GM13976 (cell line): ENCODE measurements at regions not wholly inside any gene's neighbourhood (a gene's known extent, or its start where the extent isn't known, plus 50 kb on each side); places are given as distances from the start of the nearest gene placed in this dataset.

Experiments
- DNase-seq: peaks from one replicate; pipeline ENCODE4 v3.0.0; 2012; ENCODE audit warnings: low spot score
- in situ Hi-C: fragments of 300-500 bp; cut with MboI; formaldehyde crosslinking; loops from one replicate; pipeline ENCODE4 v1.12.0; 2022; ENCODE audit warnings: low sequenced_read_pairs, mixed read lengths, inconsistent platforms; ENCODE audit not compliant: unreplicated experiment
- TF ChIP-seq, protein P1 (sequence below): IDR thresholded peaks from 2 replicates; pipeline ENCODE4 v1.5.1; 2012; ENCODE audit warnings: borderline replicate concordance, mild to moderate bottlenecking; ENCODE audit not compliant: insufficient read depth; ENCODE audit errors: extremely low read depth, missing control alignments, control extremely low read depth

DNA sequence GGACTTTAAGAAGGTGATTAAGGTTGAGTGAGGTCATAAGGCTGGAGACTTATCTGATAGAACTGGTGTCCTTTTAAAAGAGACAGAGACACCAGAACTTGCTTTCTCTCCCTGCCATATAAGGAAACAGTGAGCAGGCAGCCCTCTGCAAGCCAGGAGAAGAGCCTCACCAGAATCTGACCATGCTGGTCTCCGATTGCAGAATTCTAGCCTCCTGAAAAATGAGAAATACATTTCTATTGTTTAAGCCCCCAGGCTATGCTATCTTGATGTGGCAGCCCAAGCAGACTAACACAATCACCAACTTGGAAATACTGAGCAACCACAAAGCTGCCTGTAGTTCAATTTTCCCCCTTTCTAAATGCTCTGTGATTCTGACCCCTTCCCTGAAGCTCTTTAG, 161.4 kb upstream of the RARB start:
- no peak for DNase-seq
- TF ChIP-seq, protein P1, sequence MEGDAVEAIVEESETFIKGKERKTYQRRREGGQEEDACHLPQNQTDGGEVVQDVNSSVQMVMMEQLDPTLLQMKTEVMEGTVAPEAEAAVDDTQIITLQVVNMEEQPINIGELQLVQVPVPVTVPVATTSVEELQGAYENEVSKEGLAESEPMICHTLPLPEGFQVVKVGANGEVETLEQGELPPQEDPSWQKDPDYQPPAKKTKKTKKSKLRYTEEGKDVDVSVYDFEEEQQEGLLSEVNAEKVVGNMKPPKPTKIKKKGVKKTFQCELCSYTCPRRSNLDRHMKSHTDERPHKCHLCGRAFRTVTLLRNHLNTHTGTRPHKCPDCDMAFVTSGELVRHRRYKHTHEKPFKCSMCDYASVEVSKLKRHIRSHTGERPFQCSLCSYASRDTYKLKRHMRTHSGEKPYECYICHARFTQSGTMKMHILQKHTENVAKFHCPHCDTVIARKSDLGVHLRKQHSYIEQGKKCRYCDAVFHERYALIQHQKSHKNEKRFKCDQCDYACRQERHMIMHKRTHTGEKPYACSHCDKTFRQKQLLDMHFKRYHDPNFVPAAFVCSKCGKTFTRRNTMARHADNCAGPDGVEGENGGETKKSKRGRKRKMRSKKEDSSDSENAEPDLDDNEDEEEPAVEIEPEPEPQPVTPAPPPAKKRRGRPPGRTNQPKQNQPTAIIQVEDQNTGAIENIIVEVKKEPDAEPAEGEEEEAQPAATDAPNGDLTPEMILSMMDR, result no peak
- in situ Hi-C loops, result no loop called here

DNA sequence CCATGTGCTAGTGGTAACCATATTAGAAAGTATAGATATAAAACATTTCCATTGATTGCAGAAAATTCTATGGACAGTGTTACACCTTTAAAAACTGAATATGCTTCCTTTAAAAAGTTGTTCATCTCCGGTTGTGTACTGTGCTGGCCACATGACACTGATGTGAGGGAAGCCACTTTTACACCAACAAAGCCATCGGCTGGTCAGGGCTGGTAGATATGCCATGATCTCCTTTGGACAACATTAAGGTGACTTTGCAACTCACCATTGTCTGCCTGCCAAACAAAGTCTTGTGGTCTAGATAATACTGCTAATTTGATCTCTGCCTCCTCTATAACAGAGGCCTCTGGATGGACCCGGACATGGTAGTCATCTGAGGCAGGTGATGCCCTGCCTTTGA, 156.0 kb upstream of the RARB start:
- DNase-seq, result no peak
- in situ Hi-C loops, result no loop called here
- TF ChIP-seq, protein P1, result no peak

DNA sequence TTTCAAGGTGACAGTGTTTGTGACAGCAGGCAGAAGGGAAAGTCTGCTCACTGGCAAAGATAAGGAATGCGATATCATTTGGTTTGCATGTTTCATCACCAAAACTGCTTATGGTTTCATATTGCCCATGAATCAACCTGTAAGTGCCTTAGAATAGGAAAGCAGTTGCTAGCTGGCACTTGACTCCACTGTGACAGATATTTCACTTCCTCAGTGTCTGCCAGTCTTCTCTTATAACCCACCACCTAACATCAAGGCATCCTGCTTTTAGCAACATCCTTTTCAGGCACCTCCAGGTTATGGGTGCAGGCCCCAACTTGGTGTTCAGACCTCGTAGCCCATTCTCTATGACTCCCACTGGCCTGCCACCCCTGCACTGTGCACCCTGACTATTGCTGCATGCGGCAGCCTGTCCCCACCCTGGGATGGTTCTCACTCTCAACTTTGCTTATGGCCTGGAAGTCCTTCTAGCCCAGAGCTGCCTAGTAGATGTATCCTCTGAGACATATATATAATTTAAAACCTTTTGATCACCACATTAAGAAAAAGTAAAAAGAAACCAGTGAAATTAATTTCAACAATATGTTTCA, 154.4 kb upstream of the RARB start:
- TF ChIP-seq, protein P1, result no peak
- in situ Hi-C loops, result no loop called here
- DNase-seq, result no peak

DNA sequence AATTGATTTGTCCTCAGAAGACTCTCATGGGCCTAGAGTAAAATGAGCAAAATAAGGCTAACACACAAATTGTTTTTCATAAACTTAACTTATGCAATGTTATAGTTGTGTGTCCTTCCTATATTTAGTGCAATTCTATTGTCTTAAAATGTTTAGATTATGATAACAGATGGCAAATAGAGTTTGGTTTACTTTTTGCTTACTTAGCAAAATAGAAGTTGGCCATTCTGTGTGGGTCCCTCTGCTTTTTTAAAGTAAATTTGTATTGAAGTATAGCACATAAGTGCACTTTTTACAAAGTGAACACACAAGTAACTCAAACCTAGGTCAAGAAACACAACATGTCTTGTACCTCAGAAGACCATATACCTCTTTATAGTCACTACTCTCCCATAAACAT, 150.6 kb upstream of the RARB start:
- in situ Hi-C loops, result no loop called here
- DNase-seq, result no peak

DNA sequence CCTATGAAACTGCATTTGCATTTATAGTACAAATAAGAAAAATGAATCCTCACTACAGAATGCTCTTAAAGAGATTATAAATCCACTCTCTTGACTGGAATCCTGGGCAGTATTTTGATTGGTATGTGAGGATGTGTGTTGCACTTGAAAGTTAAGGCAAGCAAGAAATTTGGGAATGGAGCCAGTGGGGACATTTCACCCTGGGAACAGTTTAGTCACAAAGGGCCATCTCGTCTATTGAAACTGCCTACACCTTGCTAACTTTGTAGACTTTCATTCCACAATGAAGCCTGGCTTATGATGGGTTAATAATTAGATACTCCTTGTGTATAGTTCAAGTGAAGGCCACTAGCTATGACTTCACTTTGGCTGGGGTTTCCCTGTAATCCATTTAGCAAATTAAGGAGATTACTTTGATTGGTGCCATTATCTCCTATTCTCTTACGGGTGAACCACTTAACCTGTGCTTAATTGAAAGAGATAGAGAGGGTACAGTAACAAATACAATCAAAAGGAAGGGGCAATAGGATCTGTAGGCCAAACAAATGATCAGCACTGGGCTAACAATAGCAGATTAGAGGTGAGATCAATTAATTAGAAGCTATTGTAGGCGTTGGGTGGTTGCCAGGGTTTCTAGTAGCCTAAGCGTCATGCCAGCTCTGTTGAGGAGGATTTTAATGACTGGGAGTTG, 146.9 kb upstream of the RARB start:
- DNase-seq, result no peak
- TF ChIP-seq, protein P1, result no peak
- in situ Hi-C loops, result no loop called here

More for the DNA sequence above, 150.6 kb upstream of the RARB start:
- TF ChIP-seq, protein P1, result no peak

DNA sequence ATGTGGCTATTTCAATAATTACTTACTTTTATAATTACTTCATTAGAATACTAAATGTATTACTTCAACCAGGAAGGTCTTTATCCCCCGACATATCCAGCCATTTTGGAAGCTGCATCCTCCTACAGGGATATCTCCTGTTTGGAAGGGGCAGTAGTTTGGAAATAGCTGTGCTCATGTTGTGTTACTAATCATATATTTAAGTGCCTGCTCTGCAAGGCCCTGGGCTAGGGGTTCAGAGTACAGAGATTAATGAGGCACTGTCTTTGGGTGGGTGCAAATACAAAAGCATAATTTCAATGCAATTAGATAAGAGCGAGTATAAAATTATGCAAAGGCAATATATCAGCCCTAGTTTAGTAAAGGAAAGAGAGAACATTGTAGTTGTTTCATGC, 146.3 kb upstream of the RARB start:
- in situ Hi-C loops, result no loop called here
- no peak for DNase-seq
- TF ChIP-seq, protein P1, result no peak

DNA sequence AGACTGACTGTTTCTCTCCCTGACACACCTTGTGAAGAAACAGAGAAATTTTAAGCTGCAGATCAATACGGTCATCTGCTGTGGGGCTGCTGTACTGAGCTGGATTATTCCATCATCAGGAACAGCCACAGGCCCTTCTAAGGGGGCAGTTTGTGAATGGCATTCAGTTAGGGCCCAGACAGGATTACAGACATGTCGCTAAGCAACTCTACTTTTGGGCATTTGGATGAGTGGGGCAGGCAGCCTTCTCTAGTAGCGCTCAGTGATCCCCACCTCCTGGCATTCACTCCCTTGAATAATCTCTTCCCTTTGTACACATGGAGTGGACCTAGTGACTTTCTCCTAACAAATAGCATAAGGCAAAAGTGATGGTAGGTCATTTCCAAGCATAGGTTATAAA, 144.4 kb upstream of the RARB start:
- TF ChIP-seq, protein P1, result no peak
- in situ Hi-C loops, result no loop called here
- no peak for DNase-seq
